ENCODE measurements at regions not wholly inside any gene's neighbourhood (a gene's known extent, or its start where the extent isn't known, plus 50 kb on each side); places are given as distances from the start of the nearest gene placed in this dataset.
"Not testable (repeated sequence)": the region's sequence is repeated elsewhere in the genome, so short reads cannot be mapped to it uniquely, and the experiment has no call there.

- peaks cover 5% of the 10 kb centered on the region for H3K9me3 ChIP-seq (ENCODE audit: severe bottlenecking)
- DNase-seq (ENCODE audit: low spot score), result no peak
- no peak overlapping the region for H3K27ac ChIP-seq (ENCODE audit: poor library complexity, severe bottlenecking)
- TF ChIP-seq CTCF (IDR thresholded peaks at IDR 0.05; ENCODE audit: poor library complexity, severe bottlenecking), result no peak
- no peaks in the 10 kb centered on the region for H3K4me1 ChIP-seq (ENCODE audit: insufficient read depth, poor library complexity, severe bottlenecking)
- H3K4me3 ChIP-seq (ENCODE audit: severe bottlenecking), result no peak overlapping the region
- H3K27me3 ChIP-seq (ENCODE audit: insufficient read depth, poor library complexity, severe bottlenecking), result no peaks in the 10 kb centered on the region
- no peaks in the 10 kb centered on the region for H3K36me3 ChIP-seq (ENCODE audit: low read depth)
- ATAC-seq (ENCODE audit: low read depth), result no peak
Measured at GRCh38 chr3:26236531-26236930, 386.0 kb upstream of the LRRC3B start.

GRCh38 chr3:26237036-26237682 lies 385.4 kb upstream of the LRRC3B start:
- H3K27me3 ChIP-seq (ENCODE audit: insufficient read depth, poor library complexity, severe bottlenecking), result no peaks in the 10 kb centered on the region
- no peak overlapping the region for H3K4me3 ChIP-seq (ENCODE audit: severe bottlenecking)
- peaks cover 5% of the 10 kb centered on the region for H3K9me3 ChIP-seq (ENCODE audit: severe bottlenecking)
- ATAC-seq (ENCODE audit: low read depth) (no peak), DNase-seq (ENCODE audit: low spot score) (no peak)
- TF ChIP-seq CTCF (IDR thresholded peaks at IDR 0.05; ENCODE audit: poor library complexity, severe bottlenecking), result no peak
- H3K27ac ChIP-seq (ENCODE audit: poor library complexity, severe bottlenecking), result no peak overlapping the region
- no peaks in the 10 kb centered on the region for H3K36me3 ChIP-seq (ENCODE audit: low read depth)
- H3K4me1 ChIP-seq (ENCODE audit: insufficient read depth, poor library complexity, severe bottlenecking), result no peaks in the 10 kb centered on the region

- ATAC-seq (ENCODE audit: low read depth); H3K27me3 ChIP-seq (ENCODE audit: insufficient read depth, poor library complexity, severe bottlenecking); H3K27ac ChIP-seq (ENCODE audit: poor library complexity, severe bottlenecking); H3K4me3 ChIP-seq (ENCODE audit: severe bottlenecking); H3K36me3 ChIP-seq (ENCODE audit: low read depth); H3K4me1 ChIP-seq (ENCODE audit: insufficient read depth, poor library complexity, severe bottlenecking); H3K9me3 ChIP-seq (ENCODE audit: severe bottlenecking); DNase-seq (ENCODE audit: low spot score): not testable (repeated sequence)
Measured at GRCh38 chr3:26244586-26244985, 378.0 kb upstream of the LRRC3B start.

GRCh38 chr3:26245236-26245635 lies 377.3 kb upstream of the LRRC3B start:
- no peak overlapping the region for H3K27ac ChIP-seq (ENCODE audit: poor library complexity, severe bottlenecking)
- H3K36me3 ChIP-seq (ENCODE audit: low read depth), result no peaks in the 10 kb centered on the region
- H3K9me3 ChIP-seq (ENCODE audit: severe bottlenecking), result no peaks in the 10 kb centered on the region
- H3K4me3 ChIP-seq (ENCODE audit: severe bottlenecking), result no peak overlapping the region
- no peak for TF ChIP-seq CTCF (IDR thresholded peaks at IDR 0.05; ENCODE audit: poor library complexity, severe bottlenecking)
- ATAC-seq (ENCODE audit: low read depth) (no peak), DNase-seq (ENCODE audit: low spot score) (no peak)
- no peaks in the 10 kb centered on the region for H3K4me1 ChIP-seq (ENCODE audit: insufficient read depth, poor library complexity, severe bottlenecking)
- no peaks in the 10 kb centered on the region for H3K27me3 ChIP-seq (ENCODE audit: insufficient read depth, poor library complexity, severe bottlenecking)

GRCh38 chr3:26246901-26247300 lies 375.7 kb upstream of the LRRC3B start:
- H3K9me3 ChIP-seq (ENCODE audit: severe bottlenecking), result no peaks in the 10 kb centered on the region
- no peak overlapping the region for H3K4me3 ChIP-seq (ENCODE audit: severe bottlenecking)
- no peak for DNase-seq (ENCODE audit: low spot score)
- H3K27ac ChIP-seq (ENCODE audit: poor library complexity, severe bottlenecking), result no peak overlapping the region
- H3K27me3 ChIP-seq (ENCODE audit: insufficient read depth, poor library complexity, severe bottlenecking), result no peaks in the 10 kb centered on the region
- H3K4me1 ChIP-seq (ENCODE audit: insufficient read depth, poor library complexity, severe bottlenecking), result no peaks in the 10 kb centered on the region
- H3K36me3 ChIP-seq (ENCODE audit: low read depth), result no peaks in the 10 kb centered on the region
- ATAC-seq (ENCODE audit: low read depth), result no peak
- no peak for TF ChIP-seq CTCF (IDR thresholded peaks at IDR 0.05; ENCODE audit: poor library complexity, severe bottlenecking)
